K562 (cell line): ENCODE measurements at regions not wholly inside any gene's neighbourhood (a gene's known extent, or its start where the extent isn't known, plus 50 kb on each side); places are given as distances from the start of the nearest gene placed in this dataset.

Source experiments
- ATAC-seq: fragments of 200-7000 bp; cut with Tn5 transposase; 3 replicates; pipeline ENCODE4 v1.9.1; 2020; ENCODE audit warnings: moderate library complexity
- BruUV-seq: library from RNA; stranded (reverse); fragments of 400-500 nt; replicated peaks from 2 replicates; lab custom pipeline; 2021; lab: Mats Ljungman, UMichigan
- CTCF ChIA-PET: fragments of 300-600 bp; formaldehyde crosslinking; extraction: SDS; loops from one replicate; lab custom pipeline; 2021; ENCODE audit warnings: low intra/inter-chr PET ratio; lab: Yijun Ruan, JAX
- POLR2A ChIA-PET: fragments of 300-600, 350-650 bp; sonication (Branson Sonifier 250); formaldehyde crosslinking; extraction: SDS; loops from one replicate; lab custom pipeline; 2021; ENCODE audit warnings: antibody characterized with exemption, inconsistent platforms; lab: Yijun Ruan, JAX
- DNase-seq, 4 experiments: peaks; one replicate each; pipeline versions ENCODE4 v3.0.0 to v3.0.0-alpha.2; 2011 to 2018; ENCODE audit warnings: low spot score in 3 of 4, mixed read lengths in 3 of 4; ENCODE audit errors: extremely low read depth in 1 of 4
- FAIRE-seq: peaks from 2 replicates; lab custom pipeline; 2011; peaks lifted over from hg19 to GRCh38; lab: Jason Lieb, UNC
- H2AFZ ChIP-seq: 2 replicates; pipeline ENCODE4 v1.6.0; 2011; ENCODE audit warnings: low read depth, low read length, control low read depth, inconsistent platforms
- H3K27ac ChIP-seq: fragments of 200-600 bp; 3 replicates; pipeline ENCODE4 v1.8.0; 2011; ENCODE audit warnings: low read depth, mild to moderate bottlenecking, control low read depth, inconsistent platforms, low read length, moderate library complexity, mixed read lengths; ENCODE audit errors: extremely low read depth
- H3K27me3 ChIP-seq, 2 experiments: fragments of 300-600 bp in 1 of 2; 2 replicates in 1 of 2; 3 replicates in 1 of 2; pipeline versions ENCODE4 v1.6.0 to v1.8.0; 2011; ENCODE audit warnings: inconsistent platforms in 2 of 2, low read length in 2 of 2, mild to moderate bottlenecking in 1 of 2, mixed read lengths in 1 of 2, moderate library complexity in 1 of 2; ENCODE audit not compliant: control insufficient read depth in 2 of 2, insufficient read depth in 2 of 2
- H3K36me3 ChIP-seq: fragments of 300-600 bp; 3 replicates; pipeline ENCODE4 v1.8.0; 2011; ENCODE audit warnings: mild to moderate bottlenecking, low read length, inconsistent platforms; ENCODE audit not compliant: control insufficient read depth, insufficient read depth
- H3K4me1 ChIP-seq, 2 experiments: fragments of 200-600 bp in 1 of 2; replicated peaks in 1 of 2; 2 replicates in 1 of 2; 3 replicates in 1 of 2; pipeline versions ENCODE4 v1.5.1 to v1.8.0; 2011; ENCODE audit warnings: inconsistent platforms in 2 of 2, low read length in 2 of 2, mild to moderate bottlenecking in 1 of 2, mixed read lengths in 1 of 2, moderate library complexity in 1 of 2; ENCODE audit not compliant: control insufficient read depth in 2 of 2, insufficient read depth in 2 of 2
- H3K4me2 ChIP-seq: 2 replicates; pipeline ENCODE4 v1.6.1; 2011; ENCODE audit warnings: low read length, control low read depth, inconsistent platforms, mixed read lengths; ENCODE audit not compliant: insufficient read depth
- H3K4me3 ChIP-seq: fragments of 200-600 bp; sonication (generic), shearing (Covaris generic); 2 replicates; pipeline ENCODE4 v1.5.1; 2016; ENCODE audit warnings: control low read depth, inconsistent platforms
- H3K79me2 ChIP-seq: fragments of 200-600 bp; 3 replicates; pipeline ENCODE4 v1.8.0; 2011; ENCODE audit warnings: low read length, inconsistent platforms; ENCODE audit not compliant: control insufficient read depth, insufficient read depth
- H3K9ac ChIP-seq, 2 experiments: 2 replicates each; pipeline versions ENCODE4 v1.6.0 to v1.6.1; 2011; ENCODE audit warnings: low read depth in 2 of 2, low read length in 2 of 2, control low read depth in 1 of 2, inconsistent platforms in 1 of 2, mild to moderate bottlenecking in 1 of 2, mixed read lengths in 1 of 2; ENCODE audit not compliant: insufficient read depth in 1 of 2
- H3K9me1 ChIP-seq: one replicate; pipeline ENCODE4 v1.6.0; 2011; ENCODE audit warnings: inconsistent platforms, mild to moderate bottlenecking, low read length, moderate library complexity; ENCODE audit not compliant: control insufficient read depth, insufficient read depth
- H3K9me3 ChIP-seq: replicated peaks from 2 replicates; pipeline ENCODE4 v1.5.1; 2011; ENCODE audit warnings: low read depth, low read length, inconsistent platforms; ENCODE audit not compliant: control insufficient read depth, insufficient read depth
- H4K20me1 ChIP-seq: replicated peaks from 2 replicates; pipeline ENCODE4 v1.6.1; 2011; ENCODE audit warnings: low read length, inconsistent platforms, mixed read lengths; ENCODE audit not compliant: control insufficient read depth, insufficient read depth
- E2F3 ChIP-seq: fragments of 250-450 bp; sonication (Bioruptor Pico); IDR thresholded peaks from 2 replicates; pipeline ENCODE4 v1.4.0; 2020; ENCODE audit warnings: mild to moderate bottlenecking
- HNRNPH1 ChIP-seq: fragments of 200-400 bp; formaldehyde crosslinking; optimal IDR thresholded peaks from 2 replicates; pipeline ENCODE3; 2017; ENCODE audit warnings: low read depth, mild to moderate bottlenecking, low read length, moderate library complexity
- JUNB ChIP-seq: fragments of 450-650 bp; formaldehyde crosslinking; conservative IDR thresholded peaks from 2 replicates; pipeline ENCODE4 v1.4.0; 2020; ENCODE audit warnings: mild to moderate bottlenecking
- SMARCA4 ChIP-seq: fragments of 450-650 bp; IDR thresholded peaks from 2 replicates; pipeline ENCODE4 v1.6.1; 2016
- SREBF1 ChIP-seq: fragments of 150-350 bp; IDR thresholded peaks from 2 replicates; pipeline ENCODE4 v1.6.1; 2014; ENCODE audit warnings: antibody characterized with exemption, low read depth, low read length, borderline replicate concordance
- ZBTB8A ChIP-seq: fragments of 450-650 bp; IDR thresholded peaks from 2 replicates; pipeline ENCODE4 v1.6.1; 2018; ENCODE audit warnings: mild to moderate bottlenecking, moderate library complexity; ENCODE audit not compliant: partially characterized antibody
- ZNF644 ChIP-seq: fragments of 200-800 bp; sonication (Bioruptor generic); IDR thresholded peaks from 2 replicates; pipeline ENCODE4 v1.6.1; 2016; ENCODE audit warnings: low read depth, missing genetic modification characterization, missing compliant biosample characterization
- WGBS: fragments of 100-300 bp; shearing (Covaris generic); methylation state at CpG from one replicate; pipeline ENCODE4 v1.1.6; 2016; ENCODE audit warnings: low coverage, mixed read lengths; ENCODE audit not compliant: insufficient coverage; ENCODE audit errors: missing lambda C conversion rate; 5-methylcytosine and 5-hydroxymethylcytosine counted together
- in situ Hi-C: fragments of 300-500 bp; cut with MboI; formaldehyde crosslinking; loops from 4 replicates; pipeline ENCODE4 v1.15.0; 2018; ENCODE audit warnings: inconsistent platforms, mixed read lengths
- intact Hi-C: fragments of 100-400 bp; cut with micrococcal nuclease; formaldehyde crosslinking; loops from 2 replicates; pipeline ENCODE4 v1.14.2; 2022
- TF ChIP-seq, protein P1 (sequence below): sonication (generic); formaldehyde crosslinking; IDR thresholded peaks from 2 replicates; pipeline ENCODE4 v1.8.0; 2022; ENCODE audit warnings: mild to moderate bottlenecking, missing genetic modification reagents, borderline replicate concordance
- TF ChIP-seq, protein P2 (sequence below): fragments of 200-800 bp; sonication (Bioruptor generic); IDR thresholded peaks from 2 replicates; pipeline ENCODE4 v1.6.1; 2017; ENCODE audit warnings: missing genetic modification characterization, missing compliant biosample characterization
- TF ChIP-seq, protein P3 (sequence below), 2 experiments: IDR thresholded peaks; 2 replicates each; pipeline ENCODE4 v1.6.1; 2012; ENCODE audit warnings: improper control_type of control experiment in 2 of 2, low read depth in 2 of 2, low read length in 2 of 2, borderline replicate concordance in 1 of 2
- TF ChIP-seq, protein P4 (sequence below): fragments of 250-450 bp; sonication (Bioruptor Pico); IDR thresholded peaks from 2 replicates; pipeline ENCODE4 v1.8.0; 2021; ENCODE audit warnings: moderate library complexity, mild to moderate bottlenecking, inconsistent platforms

DNA sequence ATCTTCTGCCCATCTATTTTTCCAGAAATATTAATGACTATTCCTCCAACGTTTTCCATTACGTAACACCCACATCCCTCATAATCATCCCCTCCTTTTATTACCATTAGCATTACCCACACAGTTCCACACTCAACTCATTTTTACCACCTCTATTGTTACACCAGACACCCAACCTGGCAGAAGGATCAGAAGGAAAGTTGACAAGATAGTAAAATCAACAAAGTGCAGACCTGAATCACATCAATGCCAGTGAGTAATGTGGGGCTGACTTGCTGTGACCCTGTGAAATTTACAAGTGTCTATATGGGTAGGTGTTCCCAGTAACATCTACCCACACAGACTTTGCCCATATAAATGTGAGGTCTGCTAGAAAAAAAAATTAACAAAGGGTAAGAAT, 568.2 kb downstream of the MAFB start:
- no peaks in the 10 kb centered on the region for H3K27me3 ChIP-seq
- H3K4me2 ChIP-seq: no peak overlapping the region
- DNase-seq (no peak), ATAC-seq (no peak), FAIRE-seq (no peak)
- no peak overlapping the region for H3K27ac ChIP-seq
- no peaks in the 10 kb centered on the region for H3K4me1 ChIP-seq
- no peaks in the 10 kb centered on the region for H3K79me2 ChIP-seq
- H2AFZ ChIP-seq: no peak overlapping the region
- H3K9me1 ChIP-seq: no peaks in the 10 kb centered on the region
- no peak overlapping the region for H3K9ac ChIP-seq
- no peak overlapping the region for H3K4me3 ChIP-seq
- no TSS peak for BruUV-seq
- intact Hi-C loops: no loop called here
- no peaks in the 10 kb centered on the region for H3K9me3 ChIP-seq
- ChIA-PET CTCF (no interaction called here), POLR2A (no interaction called here)
- 2% methylated on average over 2 of the region's 2 CpGs for WGBS
- no peak for TF ChIP-seq JUNB (CRISPR knock-in tag)
- TF ChIP-seq SREBF1: no peak
- no peak for TF ChIP-seq E2F3 (CRISPR knock-in tag)
- TF ChIP-seq SMARCA4: no peak
- no peak for TF ChIP-seq ZBTB8A
- TF ChIP-seq, protein P1, sequence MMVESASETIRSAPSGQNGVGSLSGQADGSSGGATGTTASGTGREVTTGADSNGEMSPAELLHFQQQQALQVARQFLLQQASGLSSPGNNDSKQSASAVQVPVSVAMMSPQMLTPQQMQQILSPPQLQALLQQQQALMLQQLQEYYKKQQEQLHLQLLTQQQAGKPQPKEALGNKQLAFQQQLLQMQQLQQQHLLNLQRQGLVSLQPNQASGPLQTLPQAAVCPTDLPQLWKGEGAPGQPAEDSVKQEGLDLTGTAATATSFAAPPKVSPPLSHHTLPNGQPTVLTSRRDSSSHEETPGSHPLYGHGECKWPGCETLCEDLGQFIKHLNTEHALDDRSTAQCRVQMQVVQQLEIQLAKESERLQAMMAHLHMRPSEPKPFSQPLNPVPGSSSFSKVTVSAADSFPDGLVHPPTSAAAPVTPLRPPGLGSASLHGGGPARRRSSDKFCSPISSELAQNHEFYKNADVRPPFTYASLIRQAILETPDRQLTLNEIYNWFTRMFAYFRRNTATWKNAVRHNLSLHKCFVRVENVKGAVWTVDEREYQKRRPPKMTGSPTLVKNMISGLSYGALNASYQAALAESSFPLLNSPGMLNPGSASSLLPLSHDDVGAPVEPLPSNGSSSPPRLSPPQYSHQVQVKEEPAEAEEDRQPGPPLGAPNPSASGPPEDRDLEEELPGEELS (CRISPR knock-in tag): no peak
- TF ChIP-seq, protein P2, sequence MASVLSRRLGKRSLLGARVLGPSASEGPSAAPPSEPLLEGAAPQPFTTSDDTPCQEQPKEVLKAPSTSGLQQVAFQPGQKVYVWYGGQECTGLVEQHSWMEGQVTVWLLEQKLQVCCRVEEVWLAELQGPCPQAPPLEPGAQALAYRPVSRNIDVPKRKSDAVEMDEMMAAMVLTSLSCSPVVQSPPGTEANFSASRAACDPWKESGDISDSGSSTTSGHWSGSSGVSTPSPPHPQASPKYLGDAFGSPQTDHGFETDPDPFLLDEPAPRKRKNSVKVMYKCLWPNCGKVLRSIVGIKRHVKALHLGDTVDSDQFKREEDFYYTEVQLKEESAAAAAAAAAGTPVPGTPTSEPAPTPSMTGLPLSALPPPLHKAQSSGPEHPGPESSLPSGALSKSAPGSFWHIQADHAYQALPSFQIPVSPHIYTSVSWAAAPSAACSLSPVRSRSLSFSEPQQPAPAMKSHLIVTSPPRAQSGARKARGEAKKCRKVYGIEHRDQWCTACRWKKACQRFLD (CRISPR knock-in tag): no peak
- TF ChIP-seq, protein P3, sequence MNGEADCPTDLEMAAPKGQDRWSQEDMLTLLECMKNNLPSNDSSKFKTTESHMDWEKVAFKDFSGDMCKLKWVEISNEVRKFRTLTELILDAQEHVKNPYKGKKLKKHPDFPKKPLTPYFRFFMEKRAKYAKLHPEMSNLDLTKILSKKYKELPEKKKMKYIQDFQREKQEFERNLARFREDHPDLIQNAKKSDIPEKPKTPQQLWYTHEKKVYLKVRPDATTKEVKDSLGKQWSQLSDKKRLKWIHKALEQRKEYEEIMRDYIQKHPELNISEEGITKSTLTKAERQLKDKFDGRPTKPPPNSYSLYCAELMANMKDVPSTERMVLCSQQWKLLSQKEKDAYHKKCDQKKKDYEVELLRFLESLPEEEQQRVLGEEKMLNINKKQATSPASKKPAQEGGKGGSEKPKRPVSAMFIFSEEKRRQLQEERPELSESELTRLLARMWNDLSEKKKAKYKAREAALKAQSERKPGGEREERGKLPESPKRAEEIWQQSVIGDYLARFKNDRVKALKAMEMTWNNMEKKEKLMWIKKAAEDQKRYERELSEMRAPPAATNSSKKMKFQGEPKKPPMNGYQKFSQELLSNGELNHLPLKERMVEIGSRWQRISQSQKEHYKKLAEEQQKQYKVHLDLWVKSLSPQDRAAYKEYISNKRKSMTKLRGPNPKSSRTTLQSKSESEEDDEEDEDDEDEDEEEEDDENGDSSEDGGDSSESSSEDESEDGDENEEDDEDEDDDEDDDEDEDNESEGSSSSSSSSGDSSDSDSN (IDR thresholded peaks at IDR 0.05; ENCODE audit: borderline replicate concordance in 1 of 2, low read depth in 2 of 2, low read length in 2 of 2): no peak
- TF ChIP-seq HNRNPH1: no peak
- TF ChIP-seq, protein P4, sequence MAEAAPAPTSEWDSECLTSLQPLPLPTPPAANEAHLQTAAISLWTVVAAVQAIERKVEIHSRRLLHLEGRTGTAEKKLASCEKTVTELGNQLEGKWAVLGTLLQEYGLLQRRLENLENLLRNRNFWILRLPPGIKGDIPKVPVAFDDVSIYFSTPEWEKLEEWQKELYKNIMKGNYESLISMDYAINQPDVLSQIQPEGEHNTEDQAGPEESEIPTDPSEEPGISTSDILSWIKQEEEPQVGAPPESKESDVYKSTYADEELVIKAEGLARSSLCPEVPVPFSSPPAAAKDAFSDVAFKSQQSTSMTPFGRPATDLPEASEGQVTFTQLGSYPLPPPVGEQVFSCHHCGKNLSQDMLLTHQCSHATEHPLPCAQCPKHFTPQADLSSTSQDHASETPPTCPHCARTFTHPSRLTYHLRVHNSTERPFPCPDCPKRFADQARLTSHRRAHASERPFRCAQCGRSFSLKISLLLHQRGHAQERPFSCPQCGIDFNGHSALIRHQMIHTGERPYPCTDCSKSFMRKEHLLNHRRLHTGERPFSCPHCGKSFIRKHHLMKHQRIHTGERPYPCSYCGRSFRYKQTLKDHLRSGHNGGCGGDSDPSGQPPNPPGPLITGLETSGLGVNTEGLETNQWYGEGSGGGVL (CRISPR knock-in tag): no peak
- TF ChIP-seq ZNF644: no peak
- in situ Hi-C loops: no loop called here
- no peaks in the 10 kb centered on the region for H4K20me1 ChIP-seq
- H3K36me3 ChIP-seq: no peaks in the 10 kb centered on the region
